Neutrophil (primary cell): ENCODE measurements at regions not wholly inside any gene's neighbourhood (a gene's known extent, or its start where the extent isn't known, plus 50 kb on each side); places are given as distances from the start of the nearest gene placed in this dataset.

Experiments
- H3K27ac ChIP-seq: fragments of 200-600 bp; sonication (generic); 2 replicates; pipeline ENCODE4 v1.5.1; 2016; ENCODE audit warnings: mild to moderate bottlenecking, moderate library complexity
- H3K27me3 ChIP-seq: fragments of 200-600 bp; sonication (generic); 2 replicates; pipeline ENCODE4 v1.6.0; 2016; ENCODE audit warnings: mild to moderate bottlenecking
- H3K36me3 ChIP-seq: fragments of 200-600 bp; sonication (generic); 2 replicates; pipeline ENCODE4 v1.5.1; 2017
- H3K4me1 ChIP-seq, 2 experiments: fragments of 200-600 bp in 1 of 2; sonication (generic) in 1 of 2; 1 replicate in 1 of 2; 2 replicates in 1 of 2; pipeline versions ENCODE4 v1.5.1 to v1.6.1; 2013 to 2016; ENCODE audit warnings: low read depth in 1 of 2, low read length in 1 of 2, mild to moderate bottlenecking in 1 of 2, moderate library complexity in 1 of 2; ENCODE audit not compliant: control insufficient read depth in 1 of 2, insufficient read depth in 1 of 2
- H3K4me3 ChIP-seq, 2 experiments: fragments of 200-600 bp in 1 of 2; sonication (generic) in 1 of 2; 1 replicate in 1 of 2; 2 replicates in 1 of 2; pipeline ENCODE4 v1.5.1; 2013 to 2016; ENCODE audit warnings: low read depth in 1 of 2, low read length in 1 of 2, mild to moderate bottlenecking in 1 of 2, moderate library complexity in 1 of 2
- H3K9me3 ChIP-seq: fragments of 200-600 bp; sonication (generic); 2 replicates; pipeline ENCODE4 v1.5.1; 2016
- CTCF ChIP-seq: fragments of 200-600 bp; sonication (generic); IDR thresholded peaks from 2 replicates; pipeline ENCODE4 v1.5.1; 2016; ENCODE audit warnings: antibody characterized with exemption

GRCh38 chr15:77557564-77557963 is 75.1 kb downstream of the LINGO1 start:
- H3K9me3 ChIP-seq = no peaks in the 10 kb centered on the region
- no peak for TF ChIP-seq CTCF

GRCh38 chr15:77557144-77557543 is 75.6 kb downstream of the LINGO1 start:
- H3K36me3 ChIP-seq = no peaks in the 10 kb centered on the region
- H3K9me3 ChIP-seq = no peaks in the 10 kb centered on the region
- H3K4me3 ChIP-seq = no peak overlapping the region
- TF ChIP-seq CTCF = no peak
- no peak overlapping the region for H3K27ac ChIP-seq
- no peaks in the 10 kb centered on the region for H3K27me3 ChIP-seq
- no peaks in the 10 kb centered on the region for H3K4me1 ChIP-seq

More at GRCh38 chr15:77557564-77557963, 75.1 kb downstream of the LINGO1 start:
- H3K27ac ChIP-seq = no peak overlapping the region
- H3K36me3 ChIP-seq = no peaks in the 10 kb centered on the region
- H3K4me3 ChIP-seq = no peak overlapping the region
- no peaks in the 10 kb centered on the region for H3K4me1 ChIP-seq
- H3K27me3 ChIP-seq = no peaks in the 10 kb centered on the region

- Histone ChIP-seq H3K4me3 (no peak overlapping the region), H3K27me3 (no peaks in the 10 kb centered on the region), H3K36me3 (no peaks in the 10 kb centered on the region), H3K27ac (no peak overlapping the region), H3K4me1 (no peaks in the 10 kb centered on the region), H3K9me3 (no peaks in the 10 kb centered on the region)
- TF ChIP-seq CTCF = no peak
Observed at GRCh38 chr15:77556622-77557021, 76.1 kb downstream of the LINGO1 start.

GRCh38 chr15:77555232-77555631 is 77.5 kb downstream of the LINGO1 start:
- no peak for TF ChIP-seq CTCF
- H3K4me3 ChIP-seq = no peak overlapping the region
- no peaks in the 10 kb centered on the region for H3K9me3 ChIP-seq
- H3K4me1 ChIP-seq = no peaks in the 10 kb centered on the region
- H3K27ac ChIP-seq = no peak overlapping the region
- no peaks in the 10 kb centered on the region for H3K36me3 ChIP-seq
- H3K27me3 ChIP-seq = no peaks in the 10 kb centered on the region

GRCh38 chr15:77554306-77555080 is 78.2 kb downstream of the LINGO1 start:
- Histone ChIP-seq H3K9me3 (no peaks in the 10 kb centered on the region), H3K27ac (no peak overlapping the region), H3K27me3 (no peaks in the 10 kb centered on the region), H3K4me1 (no peaks in the 10 kb centered on the region), H3K36me3 (no peaks in the 10 kb centered on the region), H3K4me3 (no peak overlapping the region)
- TF ChIP-seq CTCF = no peak
